Neural progenitor cell (in vitro differentiated cells): ENCODE measurements at regions not wholly inside any gene's neighbourhood (a gene's known extent, or its start where the extent isn't known, plus 50 kb on each side); places are given as distances from the start of the nearest gene placed in this dataset.

ENCODE experiments used
- DNase-seq: peaks from one replicate; pipeline ENCODE4 v3.0.0-alpha.2; 2016; ENCODE audit warnings: low spot score
- H2AFZ ChIP-seq: fragments of 200-600 bp; sonication (generic); replicated peaks from 2 replicates; pipeline ENCODE4 v1.6.1; 2016; ENCODE audit warnings: antibody characterized with exemption
- H3F3A ChIP-seq: fragments of 200-600 bp; sonication (generic); 2 replicates; pipeline ENCODE4 v1.6.1; 2016; ENCODE audit warnings: antibody characterized with exemption, low read depth
- H3K27ac ChIP-seq: fragments of 200-600 bp; sonication (generic); 2 replicates; pipeline ENCODE4 v1.5.1; 2016; ENCODE audit warnings: mild to moderate bottlenecking
- H3K27me3 ChIP-seq: fragments of 200-600 bp; sonication (generic); 2 replicates; pipeline ENCODE4 v1.6.1; 2016; ENCODE audit warnings: mild to moderate bottlenecking, moderate library complexity
- H3K36me3 ChIP-seq: fragments of 200-600 bp; sonication (generic); 2 replicates; pipeline ENCODE4 v1.5.1; 2016
- H3K4me1 ChIP-seq: fragments of 200-600 bp; sonication (generic); 2 replicates; pipeline ENCODE4 v1.6.1; 2016; ENCODE audit warnings: mixed run types
- H3K4me2 ChIP-seq: fragments of 200-600 bp; sonication (generic); 2 replicates; pipeline ENCODE4 v1.6.1; 2016
- H3K4me3 ChIP-seq: fragments of 200-600 bp; sonication (generic); 2 replicates; pipeline ENCODE4 v1.5.1; 2016
- H3K79me2 ChIP-seq: fragments of 200-600 bp; sonication (generic); 2 replicates; pipeline ENCODE4 v1.6.1; 2016; ENCODE audit warnings: low read depth
- H3K9ac ChIP-seq: fragments of 200-600 bp; sonication (generic); 2 replicates; pipeline ENCODE4 v1.6.1; 2016
- H3K9me3 ChIP-seq: fragments of 200-600 bp; sonication (generic); 2 replicates; pipeline ENCODE4 v1.5.1; 2016; ENCODE audit warnings: low read depth
- H4K20me1 ChIP-seq: fragments of 200-600 bp; sonication (generic); 2 replicates; pipeline ENCODE4 v1.6.1; 2016; ENCODE audit warnings: low read depth
- H3K27ac Mint-ChIP-seq: 3 replicates; pipeline ENCODE4 v1.8.0; 2021; ENCODE audit warnings: mixed read lengths
- H3K27me3 Mint-ChIP-seq: 2 replicates; pipeline ENCODE4 v1.8.0; 2022; ENCODE audit warnings: low read depth, mild to moderate bottlenecking, inconsistent platforms, moderate library complexity, mixed read lengths; ENCODE audit not compliant: insufficient read depth
- H3K36me3 Mint-ChIP-seq: 3 replicates; pipeline ENCODE4 v1.8.0; 2021; ENCODE audit warnings: mixed read lengths
- H3K4me1 Mint-ChIP-seq: 3 replicates; pipeline ENCODE4 v1.8.0; 2021; ENCODE audit warnings: mixed read lengths
- H3K4me3 Mint-ChIP-seq: 3 replicates; pipeline ENCODE4 v1.8.0; 2021; ENCODE audit warnings: mild to moderate bottlenecking, moderate library complexity, mixed read lengths
- H3K9me3 Mint-ChIP-seq: 3 replicates; pipeline ENCODE4 v1.8.0; 2020; ENCODE audit warnings: mixed read lengths
- EZH2 ChIP-seq: fragments of 200-600 bp; sonication (generic); IDR thresholded peaks from 2 replicates; pipeline ENCODE4 v1.6.1; 2017; ENCODE audit warnings: antibody characterized with exemption, mild to moderate bottlenecking, moderate library complexity
- EZH2phosphoT487 ChIP-seq: fragments of 200-600 bp; sonication (generic); IDR thresholded peaks from 2 replicates; pipeline ENCODE4 v1.6.1; 2017; ENCODE audit warnings: antibody characterized with exemption
- TF ChIP-seq, protein P1 (sequence below): fragments of 200-600 bp; sonication (generic); IDR thresholded peaks from 2 replicates; pipeline ENCODE4 v1.5.1; 2017; ENCODE audit warnings: antibody characterized with exemption, mild to moderate bottlenecking

DNA sequence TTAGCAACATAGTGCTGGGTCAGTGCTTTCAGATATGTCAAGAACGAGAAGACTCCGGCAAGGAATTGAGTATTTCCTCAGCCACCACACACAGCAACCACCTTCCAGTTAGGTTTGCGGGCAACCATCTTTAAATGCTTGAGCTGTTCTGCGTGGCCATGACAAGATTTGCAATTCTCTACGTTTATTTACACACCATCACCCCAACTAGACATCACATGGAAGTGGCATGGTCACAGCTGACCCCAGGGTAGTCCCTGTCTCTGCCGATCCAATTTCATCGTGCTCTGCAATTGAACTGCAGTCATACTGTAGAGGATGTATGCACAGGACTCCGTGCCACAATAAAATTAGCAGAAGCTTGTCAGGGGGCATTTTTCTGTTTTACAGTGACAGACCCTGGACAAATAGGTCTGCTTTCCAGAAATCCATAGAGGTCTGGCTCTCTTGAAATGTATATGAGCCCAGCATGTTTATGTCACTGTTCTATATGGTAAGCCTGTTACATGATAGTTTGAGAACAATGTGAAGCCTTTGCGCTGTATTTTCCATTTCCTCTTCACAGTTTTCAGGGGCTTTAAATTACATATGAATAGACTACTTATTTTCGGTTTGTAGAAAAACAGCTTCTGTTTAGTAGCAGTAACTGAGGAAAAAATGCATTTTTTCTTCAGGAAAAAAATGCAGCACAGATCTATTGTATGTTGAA lies 605.2 kb downstream of the NR4A2 start:
- Histone ChIP-seq H3K9ac (no peak overlapping the region), H3K4me2 (peak overlapping the region; percentile 59), H3K9me3 (no peaks in the 10 kb centered on the region), H3K4me3 (peak overlapping the region; percentile 18), H3K79me2 (no peaks in the 10 kb centered on the region), H3K27me3 (no peaks in the 10 kb centered on the region), H3K27ac (no peak overlapping the region), H3K36me3 (no peaks in the 10 kb centered on the region), H3K4me1 (peaks cover 12% of the 10 kb centered on the region), H2AFZ (peak overlapping the region; percentile 99), H4K20me1 (no peaks in the 10 kb centered on the region), H3F3A (no peaks in the 10 kb centered on the region)
- peaks cover 37% of the 10 kb centered on the region for H3K4me1 Mint-ChIP-seq
- no peaks in the 10 kb centered on the region for H3K36me3 Mint-ChIP-seq
- H3K27me3 Mint-ChIP-seq, result no peaks in the 10 kb centered on the region
- no peak for DNase-seq
- no peak overlapping the region for H3K27ac Mint-ChIP-seq
- H3K4me3 Mint-ChIP-seq, result peak overlapping the region; percentile 70
- TF ChIP-seq EZH2 (no peak), EZH2phosphoT487 (no peak)
- TF ChIP-seq, protein P1, sequence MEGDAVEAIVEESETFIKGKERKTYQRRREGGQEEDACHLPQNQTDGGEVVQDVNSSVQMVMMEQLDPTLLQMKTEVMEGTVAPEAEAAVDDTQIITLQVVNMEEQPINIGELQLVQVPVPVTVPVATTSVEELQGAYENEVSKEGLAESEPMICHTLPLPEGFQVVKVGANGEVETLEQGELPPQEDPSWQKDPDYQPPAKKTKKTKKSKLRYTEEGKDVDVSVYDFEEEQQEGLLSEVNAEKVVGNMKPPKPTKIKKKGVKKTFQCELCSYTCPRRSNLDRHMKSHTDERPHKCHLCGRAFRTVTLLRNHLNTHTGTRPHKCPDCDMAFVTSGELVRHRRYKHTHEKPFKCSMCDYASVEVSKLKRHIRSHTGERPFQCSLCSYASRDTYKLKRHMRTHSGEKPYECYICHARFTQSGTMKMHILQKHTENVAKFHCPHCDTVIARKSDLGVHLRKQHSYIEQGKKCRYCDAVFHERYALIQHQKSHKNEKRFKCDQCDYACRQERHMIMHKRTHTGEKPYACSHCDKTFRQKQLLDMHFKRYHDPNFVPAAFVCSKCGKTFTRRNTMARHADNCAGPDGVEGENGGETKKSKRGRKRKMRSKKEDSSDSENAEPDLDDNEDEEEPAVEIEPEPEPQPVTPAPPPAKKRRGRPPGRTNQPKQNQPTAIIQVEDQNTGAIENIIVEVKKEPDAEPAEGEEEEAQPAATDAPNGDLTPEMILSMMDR, result no peak
- no peaks in the 10 kb centered on the region for H3K9me3 Mint-ChIP-seq

DNA sequence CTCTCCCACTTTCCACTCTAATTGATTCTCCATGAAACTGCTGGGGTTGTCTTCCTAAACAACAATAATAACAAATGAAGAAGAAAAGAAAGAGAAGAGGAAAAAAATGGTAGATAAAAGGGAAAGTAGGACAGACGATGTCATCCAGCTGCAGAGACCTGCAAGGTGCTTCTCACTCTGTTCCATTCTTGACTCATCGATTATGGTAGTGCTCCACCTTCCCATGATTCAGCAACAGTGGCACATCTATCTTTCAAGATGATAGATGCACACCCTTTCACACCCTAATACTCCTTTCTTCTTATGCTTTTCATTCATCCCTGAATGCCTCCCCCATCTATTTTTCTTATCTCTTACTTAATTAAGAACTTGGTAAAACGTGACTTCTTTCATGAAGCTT lies 610.2 kb downstream of the NR4A2 start:
- no peak for DNase-seq
- Mint-ChIP-seq H3K4me3 (no peak overlapping the region), H3K27me3 (no peaks in the 10 kb centered on the region)

DNA sequence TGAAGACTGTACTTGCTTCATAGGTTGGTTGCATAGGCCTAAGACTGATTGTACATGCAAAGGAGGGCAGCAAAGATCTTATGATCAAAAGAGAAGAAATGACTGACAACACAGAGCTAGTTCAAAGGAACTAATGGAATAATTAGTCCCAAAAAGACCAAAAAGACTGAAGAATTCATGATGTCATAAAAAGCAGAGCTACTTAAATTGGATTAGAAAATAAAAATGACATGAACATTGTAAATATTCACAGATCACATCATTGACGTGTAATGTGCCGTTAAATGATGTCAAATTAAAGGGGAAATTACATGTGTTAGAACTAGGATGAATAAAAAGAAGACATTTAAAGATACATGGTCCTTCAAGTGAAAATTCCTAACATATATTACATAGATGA lies 616.8 kb downstream of the NR4A2 start:
- DNase-seq, result no peak
- Histone ChIP-seq H3K9me3 (no peaks in the 10 kb centered on the region), H3K36me3 (no peaks in the 10 kb centered on the region), H4K20me1 (no peaks in the 10 kb centered on the region), H3K4me1 (no peaks in the 10 kb centered on the region), H3K4me3 (no peak overlapping the region), H3K27ac (no peak overlapping the region), H3K4me2 (no peak overlapping the region), H3K27me3 (no peaks in the 10 kb centered on the region), H3K9ac (no peak overlapping the region), H3F3A (no peaks in the 10 kb centered on the region), H2AFZ (no peak overlapping the region), H3K79me2 (no peaks in the 10 kb centered on the region)
- H3K36me3 Mint-ChIP-seq, result no peaks in the 10 kb centered on the region
- no peaks in the 10 kb centered on the region for H3K9me3 Mint-ChIP-seq
- TF ChIP-seq, protein P1, result no peak
- no peak for TF ChIP-seq EZH2phosphoT487
- TF ChIP-seq EZH2, result no peak
- H3K4me1 Mint-ChIP-seq, result no peaks in the 10 kb centered on the region
- H3K4me3 Mint-ChIP-seq, result no peak overlapping the region
- H3K27me3 Mint-ChIP-seq, result no peaks in the 10 kb centered on the region
- no peak overlapping the region for H3K27ac Mint-ChIP-seq

More for the DNA sequence above, 610.2 kb downstream of the NR4A2 start:
- H3K36me3 Mint-ChIP-seq, result no peaks in the 10 kb centered on the region
- H3K9ac ChIP-seq, result no peak overlapping the region
- TF ChIP-seq EZH2phosphoT487 (no peak), EZH2 (no peak)
- TF ChIP-seq, protein P1, result no peak
- no peaks in the 10 kb centered on the region for H3K79me2 ChIP-seq
- H4K20me1 ChIP-seq, result no peaks in the 10 kb centered on the region
- no peak overlapping the region for H3K4me2 ChIP-seq
- H3K4me1 Mint-ChIP-seq, result peaks cover 4% of the 10 kb centered on the region
- no peak overlapping the region for H2AFZ ChIP-seq
- H3K27me3 ChIP-seq, result no peaks in the 10 kb centered on the region
- no peak overlapping the region for H3K27ac Mint-ChIP-seq
- no peaks in the 10 kb centered on the region for H3F3A ChIP-seq
- H3K9me3 ChIP-seq, result no peaks in the 10 kb centered on the region
- H3K4me1 ChIP-seq, result peaks cover 3% of the 10 kb centered on the region
- H3K36me3 ChIP-seq, result no peaks in the 10 kb centered on the region
- no peaks in the 10 kb centered on the region for H3K9me3 Mint-ChIP-seq
- H3K27ac ChIP-seq, result no peak overlapping the region
- H3K4me3 ChIP-seq, result no peak overlapping the region
